Stomach (tissue), 8 donors: ENCODE measurements at regions not wholly inside any gene's neighbourhood (a gene's known extent, or its start where the extent isn't known, plus 50 kb on each side); places are given as distances from the start of the nearest gene placed in this dataset.

Source experiments
- DNase-seq, 2 donors: peaks; one replicate each; pipeline versions ENCODE4 v3.0.0 to v3.0.0-alpha.2; 2013 to 2019
- H3K27ac ChIP-seq, 5 donors: fragments of 200-600 bp in 4 of 5; sonication (generic) in 4 of 5; one replicate each; pipeline ENCODE4 v1.5.1; 2013 to 2019; ENCODE audit warnings: mild to moderate bottlenecking in 1 of 5, moderate library complexity in 1 of 5
- H3K27me3 ChIP-seq, 3 donors: fragments of 200-600 bp; sonication (generic); one replicate each; pipeline ENCODE4 v1.5.1; 2017 to 2019; ENCODE audit warnings: mixed run types in 1 of 3
- H3K36me3 ChIP-seq, 4 donors: fragments of 200-600 bp; sonication (generic); 1 replicate in 3 of 4; 2 replicates in 1 of 4; pipeline ENCODE4 v1.5.1; 2016 to 2019
- H3K4me1 ChIP-seq, 4 donors: fragments of 200-600 bp; sonication (generic); one replicate each; pipeline ENCODE4 v1.5.1; 2016 to 2019
- H3K4me3 ChIP-seq, 4 donors: fragments of 200-600 bp; sonication (generic) in 3 of 4; one replicate each; pipeline ENCODE4 v1.5.1; 2016 to 2019; ENCODE audit warnings: mild to moderate bottlenecking in 1 of 4
- H3K9me3 ChIP-seq, 4 donors: fragments of 200-600 bp; sonication (generic); one replicate each; pipeline ENCODE4 v1.5.1; 2016 to 2019
- EP300 ChIP-seq: sonication (generic); formaldehyde crosslinking; IDR thresholded peaks from one replicate; pipeline ENCODE4 v1.6.1; 2017; ENCODE audit warnings: antibody characterized with exemption
- POLR2A ChIP-seq, 4 donors: fragments of 450-650 bp; IDR thresholded peaks; one replicate each; pipeline ENCODE4 v1.6.1; 2016; ENCODE audit warnings: antibody characterized with exemption in 4 of 4, control low read depth in 2 of 4, mild to moderate bottlenecking in 1 of 4, moderate library complexity in 1 of 4
- POLR2AphosphoS5 ChIP-seq, 3 donors: sonication (generic); formaldehyde crosslinking; IDR thresholded peaks; one replicate each; pipeline ENCODE4 v1.6.1; 2016; ENCODE audit warnings: antibody characterized with exemption in 3 of 3
- WGBS, 5 donors: extraction: QIAGEN DNeasy Blood & Tissue Kit in 3 of 5; methylation state at CpG; one replicate each; pipeline versions ENCODE4 v1.1.5 to v1.1.7; 2013 to 2018; 5-methylcytosine and 5-hydroxymethylcytosine counted together
- intact Hi-C: fragments of 100-400 bp; cut with DNase I; formaldehyde crosslinking; loops from one replicate; pipeline ENCODE4 v1.15.1; 2023; ENCODE audit warnings: low total_unique reads
- TF ChIP-seq, protein P1 (sequence below), 7 experiments: fragments of 450-650 bp in 4 of 7; fragments of 200-600 bp in 3 of 7; sonication (generic) in 3 of 7; IDR thresholded peaks; one replicate each; pipeline ENCODE4 v1.5.1; 2016 to 2019; ENCODE audit warnings: antibody characterized with exemption in 7 of 7, control low read depth in 2 of 7, mild to moderate bottlenecking in 1 of 7
- donor health status: healthy with polysubstance abuse.
- donor health status: Bipolar disorder and iron deficiency.
- donor health status: healthy.

DNA sequence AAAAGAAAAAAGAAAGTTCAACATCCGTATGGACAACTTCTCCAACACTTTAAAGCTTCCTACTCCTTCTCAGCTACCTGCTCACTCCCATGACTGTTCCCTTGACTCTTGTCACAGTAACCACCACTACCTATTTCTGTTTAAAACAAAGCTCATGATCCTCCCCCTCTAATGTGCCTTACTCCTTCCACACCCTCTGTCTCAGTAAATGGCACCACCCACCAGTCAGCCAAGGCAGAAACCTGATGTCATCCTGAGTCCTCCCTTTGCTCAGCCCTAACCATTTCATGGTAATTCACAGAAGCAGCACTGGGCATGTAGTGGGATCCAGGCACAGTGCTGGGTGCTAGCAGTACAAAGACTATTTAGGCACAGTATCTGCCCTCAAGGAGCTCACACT is 63.0 kb upstream of the PPM1J start:
- intact Hi-C loops: no loop called here
- TF ChIP-seq EP300 (no peak), POLR2A (IDR thresholded peaks at IDR 0.05) (no peak), POLR2AphosphoS5 (IDR thresholded peaks at IDR 0.05) (no peak)
- TF ChIP-seq, protein P1, sequence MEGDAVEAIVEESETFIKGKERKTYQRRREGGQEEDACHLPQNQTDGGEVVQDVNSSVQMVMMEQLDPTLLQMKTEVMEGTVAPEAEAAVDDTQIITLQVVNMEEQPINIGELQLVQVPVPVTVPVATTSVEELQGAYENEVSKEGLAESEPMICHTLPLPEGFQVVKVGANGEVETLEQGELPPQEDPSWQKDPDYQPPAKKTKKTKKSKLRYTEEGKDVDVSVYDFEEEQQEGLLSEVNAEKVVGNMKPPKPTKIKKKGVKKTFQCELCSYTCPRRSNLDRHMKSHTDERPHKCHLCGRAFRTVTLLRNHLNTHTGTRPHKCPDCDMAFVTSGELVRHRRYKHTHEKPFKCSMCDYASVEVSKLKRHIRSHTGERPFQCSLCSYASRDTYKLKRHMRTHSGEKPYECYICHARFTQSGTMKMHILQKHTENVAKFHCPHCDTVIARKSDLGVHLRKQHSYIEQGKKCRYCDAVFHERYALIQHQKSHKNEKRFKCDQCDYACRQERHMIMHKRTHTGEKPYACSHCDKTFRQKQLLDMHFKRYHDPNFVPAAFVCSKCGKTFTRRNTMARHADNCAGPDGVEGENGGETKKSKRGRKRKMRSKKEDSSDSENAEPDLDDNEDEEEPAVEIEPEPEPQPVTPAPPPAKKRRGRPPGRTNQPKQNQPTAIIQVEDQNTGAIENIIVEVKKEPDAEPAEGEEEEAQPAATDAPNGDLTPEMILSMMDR (IDR thresholded peaks at IDR 0.05): no peak

DNA sequence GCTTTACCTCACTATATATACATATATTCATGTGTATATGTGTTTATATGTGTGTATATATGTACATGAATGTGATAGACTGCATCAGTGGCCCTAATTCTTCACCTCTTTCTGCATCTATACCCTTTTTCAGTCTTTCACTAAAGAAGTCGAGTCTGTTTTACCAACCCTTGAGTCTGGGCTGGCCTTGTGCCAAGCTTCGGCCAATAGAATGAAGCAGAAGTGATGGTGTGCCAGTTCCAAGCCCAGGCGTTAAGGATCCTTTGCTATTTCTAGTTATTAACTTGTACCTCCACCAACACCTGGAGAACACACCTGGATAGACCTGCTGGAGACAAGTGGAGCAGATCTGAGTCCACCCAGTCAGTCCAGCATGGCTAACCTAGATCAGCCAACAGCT is 61.6 kb upstream of the PPM1J start:
- no peak overlapping the region for H3K27ac ChIP-seq
- 62 to 77% (median 67%) methylated on average over 3 of the region's 3 CpGs for WGBS, 5 donors
- H3K9me3 ChIP-seq: no peaks in the 10 kb centered on the region
- TF ChIP-seq POLR2AphosphoS5 (IDR thresholded peaks at IDR 0.05) (no peak), POLR2A (IDR thresholded peaks at IDR 0.05) (no peak), EP300 (no peak)
- TF ChIP-seq, protein P1 (IDR thresholded peaks at IDR 0.05): no peak
- no peaks in the 10 kb centered on the region for H3K27me3 ChIP-seq
- no peaks in the 10 kb centered on the region for H3K36me3 ChIP-seq
- no peak overlapping the region for H3K4me3 ChIP-seq
- no peaks in the 10 kb centered on the region for H3K4me1 ChIP-seq
- no peak for DNase-seq
- intact Hi-C loops: no loop called here

More for the DNA sequence above, 63.0 kb upstream of the PPM1J start:
- no peaks in the 10 kb centered on the region for H3K4me1 ChIP-seq
- DNase-seq: no peak
- H3K36me3 ChIP-seq: no peaks in the 10 kb centered on the region
- H3K27me3 ChIP-seq: no peaks in the 10 kb centered on the region
- WGBS, 5 donors: 44 to 75% (median 62%) methylated on average over 1 of the region's 1 CpG
- H3K9me3 ChIP-seq: no peaks in the 10 kb centered on the region
- H3K4me3 ChIP-seq: no peak overlapping the region
- no peak overlapping the region for H3K27ac ChIP-seq

GRCh38 chr1:112772781-112773180 is 57.6 kb upstream of the PPM1J start:
- 36 to 52% (median 41%) methylated on average over 4 of the region's 4 CpGs for WGBS, 5 donors
- Histone ChIP-seq H3K9me3 (no peaks in the 10 kb centered on the region), H3K36me3 (no peaks in the 10 kb centered on the region), H3K4me3 (no peak overlapping the region), H3K27me3 (no peaks in the 10 kb centered on the region), H3K4me1 (peaks cover 0 to 6% (median 0%) of the 10 kb centered on the region in 4 donors), H3K27ac (no peak overlapping the region)
- intact Hi-C loops: no loop called here
- TF ChIP-seq POLR2AphosphoS5 (IDR thresholded peaks at IDR 0.05) (no peak), POLR2A (IDR thresholded peaks at IDR 0.05) (no peak), EP300 (no peak)
- TF ChIP-seq, protein P1 (IDR thresholded peaks at IDR 0.05): no peak
- no peak for DNase-seq

GRCh38 chr1:112770724-112771123 is 55.6 kb upstream of the PPM1J start:
- no peak for DNase-seq
- Histone ChIP-seq H3K27ac (no peak overlapping the region), H3K4me3 (no peak overlapping the region), H3K36me3 (no peaks in the 10 kb centered on the region), H3K27me3 (no peaks in the 10 kb centered on the region), H3K4me1 (peaks cover 0 to 6% (median 0%) of the 10 kb centered on the region in 4 donors), H3K9me3 (no peaks in the 10 kb centered on the region)
- intact Hi-C loops: no loop called here
- WGBS, 5 donors: 26 to 42% (median 37%) methylated on average over 4 of the region's 4 CpGs
- TF ChIP-seq EP300: no peak

- Histone ChIP-seq H3K36me3 (no peaks in the 10 kb centered on the region), H3K4me3 (no peak overlapping the region), H3K27ac (no peak overlapping the region), H3K4me1 (peaks cover 0 to 6% (median 0%) of the 10 kb centered on the region in 4 donors), H3K9me3 (no peaks in the 10 kb centered on the region), H3K27me3 (peaks cover 0 to 6% (median 0%) of the 10 kb centered on the region in 3 donors)
- intact Hi-C loops: no loop called here
- no peak for TF ChIP-seq EP300
- TF ChIP-seq POLR2AphosphoS5 (IDR thresholded peaks at IDR 0.05): no peak
- no peak for DNase-seq
- 79 to 86% (median 82%) methylated on average over 4 of the region's 4 CpGs for WGBS, 5 donors
Observed at GRCh38 chr1:112769611-112770010, 54.5 kb upstream of the PPM1J start.
